KOPT-K1 (cell line): ENCODE measurements at regions not wholly inside any gene's neighbourhood (a gene's known extent, or its start where the extent isn't known, plus 50 kb on each side); places are given as distances from the start of the nearest gene placed in this dataset.
"Not testable (repeated sequence)": the region's sequence is repeated elsewhere in the genome, so short reads cannot be mapped to it uniquely, and the experiment has no call there.

ENCODE experiments used
- H3K27ac ChIP-seq: fragments of 200-600 bp; sonication (generic); 2 replicates; pipeline ENCODE4 v1.5.1; 2016; ENCODE audit warnings: antibody characterized with exemption, mild to moderate bottlenecking, low read depth, low read length; ENCODE audit not compliant: poor library complexity, severe bottlenecking
- H3K36me3 ChIP-seq: fragments of 200-600 bp; sonication (generic); 2 replicates; pipeline ENCODE4 v1.5.1; 2017; ENCODE audit warnings: antibody characterized with exemption, mild to moderate bottlenecking, low read length, moderate library complexity; ENCODE audit not compliant: insufficient read depth
- H3K9me3 ChIP-seq: fragments of 200-600 bp; sonication (generic); 2 replicates; pipeline ENCODE4 v1.5.1; 2017; ENCODE audit warnings: antibody characterized with exemption, low read length, mild to moderate bottlenecking; ENCODE audit not compliant: insufficient read depth, poor library complexity, severe bottlenecking

GRCh38 chr21:15671188-15671587, 58.6 kb upstream of the USP25 start:
- Histone ChIP-seq H3K9me3 (no peaks in the 10 kb centered on the region), H3K27ac (no peak overlapping the region), H3K36me3 (no peaks in the 10 kb centered on the region)

- not testable (repeated sequence) for H3K27ac ChIP-seq, H3K36me3 ChIP-seq, H3K9me3 ChIP-seq
Measured at GRCh38 chr21:15672578-15672977, 57.2 kb upstream of the USP25 start.

GRCh38 chr21:15676935-15677334, 52.8 kb upstream of the USP25 start:
- Histone ChIP-seq H3K36me3 (no peaks in the 10 kb centered on the region), H3K27ac (no peak overlapping the region), H3K9me3 (peaks cover 3% of the 10 kb centered on the region)

- no peak overlapping the region for H3K27ac ChIP-seq
- H3K36me3 ChIP-seq: no peaks in the 10 kb centered on the region
- H3K9me3 ChIP-seq: peaks cover 3% of the 10 kb centered on the region
Measured at GRCh38 chr21:15679630-15680029, 50.2 kb upstream of the USP25 start.
